H1 (cell line): ENCODE measurements at regions not wholly inside any gene's neighbourhood (a gene's known extent, or its start where the extent isn't known, plus 50 kb on each side); places are given as distances from the start of the nearest gene placed in this dataset.
"Not testable (repeated sequence)": the region's sequence is repeated elsewhere in the genome, so short reads cannot be mapped to it uniquely, and the experiment has no call there.

Experiments
- CTCF ChIA-PET: fragments of 300-600 bp; sonication (Branson Sonifier 250); formaldehyde crosslinking; loops from one replicate; lab custom pipeline; 2021; ENCODE audit not compliant: partially characterized antibody; lab: Charles Lee
- POLR2A ChIA-PET: fragments of 300-600 bp; sonication (Branson Sonifier 250); formaldehyde crosslinking; loops from one replicate; lab custom pipeline; 2021; ENCODE audit warnings: inconsistent platforms; ENCODE audit not compliant: partially characterized antibody; lab: Charles Lee
- DNase-seq, 2 experiments: peaks; one replicate each; pipeline versions ENCODE4 v3.0.0 to v3.0.0-alpha.2; 2010 to 2022; ENCODE audit warnings: low spot score in 2 of 2, low read depth in 1 of 2, mixed read lengths in 1 of 2
- FAIRE-seq: peaks from 2 replicates; lab custom pipeline; 2011; peaks lifted over from hg19 to GRCh38; lab: Jason Lieb, UNC
- H2AFZ ChIP-seq: 2 replicates; pipeline ENCODE4 v1.8.1; 2012; ENCODE audit warnings: low read length, inconsistent platforms
- H2AK5ac ChIP-seq: 2 replicates; pipeline ENCODE4 v1.6.1; 2013; ENCODE audit warnings: low read depth, low read length
- H2BK120ac ChIP-seq: replicated peaks from 2 replicates; pipeline ENCODE3; 2013; ENCODE audit warnings: low read depth, low read length, inconsistent platforms
- H2BK12ac ChIP-seq: 2 replicates; pipeline ENCODE4 v1.6.1; 2013; ENCODE audit warnings: low read depth, low read length
- H2BK15ac ChIP-seq: 2 replicates; pipeline ENCODE4 v1.6.1; 2013; ENCODE audit warnings: low read length
- H2BK20ac ChIP-seq: 2 replicates; pipeline ENCODE4 v1.6.1; 2013; ENCODE audit warnings: low read length
- H2BK5ac ChIP-seq: 2 replicates; pipeline ENCODE4 v1.6.1; 2013; ENCODE audit warnings: low read depth, low read length
- H3K14ac ChIP-seq: 2 replicates; pipeline ENCODE4 v1.6.1; 2013; ENCODE audit warnings: inconsistent platforms; ENCODE audit not compliant: insufficient read length
- H3K18ac ChIP-seq: 2 replicates; pipeline ENCODE4 v1.6.1; 2013; ENCODE audit warnings: low read length; ENCODE audit errors: extremely low read depth
- H3K23ac ChIP-seq: 2 replicates; pipeline ENCODE4 v1.6.1; 2013; ENCODE audit warnings: inconsistent platforms; ENCODE audit not compliant: insufficient read length
- H3K23me2 ChIP-seq: 2 replicates; pipeline ENCODE4 v1.6.1; 2013; ENCODE audit warnings: low read depth, low read length
- H3K27ac ChIP-seq: 2 replicates; pipeline ENCODE4 v1.6.1; 2011; ENCODE audit warnings: low read depth, low read length, inconsistent platforms
- H3K27me3 ChIP-seq, 4 experiments: replicated peaks in 1 of 4; 1 replicate in 1 of 4; 2 replicates in 3 of 4; pipeline versions ENCODE4 v1.6.1 to v1.8.1; 2011 to 2013; ENCODE audit warnings: low read length in 3 of 4, mild to moderate bottlenecking in 3 of 4, inconsistent platforms in 2 of 4, mixed read lengths in 2 of 4, moderate library complexity in 1 of 4; ENCODE audit not compliant: control insufficient read depth in 3 of 4, insufficient read depth in 3 of 4; ENCODE audit errors: extremely low read depth in 1 of 4
- H3K36me3 ChIP-seq, 4 experiments: 2 replicates each; pipeline versions ENCODE4 v1.6.1 to v1.8.1; 2011 to 2013; ENCODE audit warnings: mild to moderate bottlenecking in 4 of 4, low read length in 3 of 4, moderate library complexity in 2 of 4, control low read depth in 1 of 4, inconsistent platforms in 1 of 4; ENCODE audit not compliant: insufficient read depth in 4 of 4, control insufficient read depth in 2 of 4
- H3K4ac ChIP-seq: replicated peaks from 2 replicates; pipeline ENCODE3; 2013; ENCODE audit warnings: low read length, low read depth, mixed read lengths, inconsistent platforms; ENCODE audit not compliant: insufficient read length
- H3K4me1 ChIP-seq, 4 experiments: replicated peaks in 1 of 4; 1 replicate in 1 of 4; 2 replicates in 3 of 4; pipeline versions ENCODE4 v1.6.1 to v1.8.1; 2011 to 2013; ENCODE audit warnings: low read length in 3 of 4, inconsistent platforms in 2 of 4, mixed read lengths in 1 of 4; ENCODE audit not compliant: insufficient read depth in 4 of 4, control insufficient read depth in 3 of 4
- H3K4me2 ChIP-seq, 2 experiments: 2 replicates each; pipeline versions ENCODE4 v1.6.1 to v1.8.1; 2011 to 2013; ENCODE audit warnings: low read depth in 2 of 2, low read length in 2 of 2, control low read depth in 1 of 2, inconsistent platforms in 1 of 2, mild to moderate bottlenecking in 1 of 2; ENCODE audit not compliant: insufficient read depth in 1 of 2
- H3K4me3 ChIP-seq, 4 experiments: fragments of 200-600, 300-600 bp in 1 of 4; sonication (generic), shearing (Covaris generic), sonication (Bioruptor Twin) in 1 of 4; 2 replicates each; pipeline versions ENCODE4 v1.5.1 to v1.8.1; 2011 to 2016; ENCODE audit warnings: low read length in 4 of 4, low read depth in 3 of 4, control low read depth in 2 of 4, inconsistent platforms in 2 of 4, mild to moderate bottlenecking in 2 of 4, mixed read lengths in 1 of 4, moderate library complexity in 1 of 4; ENCODE audit not compliant: insufficient read depth in 2 of 4; ENCODE audit errors: extremely low read depth in 1 of 4
- H3K56ac ChIP-seq: replicated peaks from 2 replicates; pipeline ENCODE3; 2013; ENCODE audit warnings: low read depth, mild to moderate bottlenecking, mixed read lengths, low read length, inconsistent platforms; ENCODE audit not compliant: insufficient read length
- H3K79me1 ChIP-seq: 2 replicates; pipeline ENCODE4 v1.6.1; 2013; ENCODE audit warnings: low read depth, low read length, control low read depth
- H3K79me2 ChIP-seq, 2 experiments: 2 replicates each; pipeline versions ENCODE4 v1.6.1 to v1.8.1; 2012 to 2013; ENCODE audit warnings: low read length in 2 of 2, mild to moderate bottlenecking in 2 of 2, inconsistent platforms in 1 of 2; ENCODE audit not compliant: insufficient read depth in 2 of 2, control insufficient read depth in 1 of 2
- H3K9ac ChIP-seq, 4 experiments: replicated peaks in 1 of 4; 1 replicate in 1 of 4; 2 replicates in 3 of 4; pipeline versions ENCODE4 v1.6.1 to v1.8.1; 2011 to 2013; ENCODE audit warnings: low read depth in 3 of 4, low read length in 3 of 4, control low read depth in 2 of 4, mild to moderate bottlenecking in 2 of 4, moderate library complexity in 2 of 4, inconsistent platforms in 1 of 4; ENCODE audit errors: extremely low read depth in 1 of 4
- H3K9me3 ChIP-seq, 2 experiments: 2 replicates each; pipeline versions ENCODE4 v1.6.1 to v1.8.1; 2012 to 2013; ENCODE audit warnings: mild to moderate bottlenecking in 2 of 2, moderate library complexity in 2 of 2, control low read depth in 1 of 2, inconsistent platforms in 1 of 2, low read depth in 1 of 2, low read length in 1 of 2, mixed read lengths in 1 of 2; ENCODE audit not compliant: insufficient read depth in 2 of 2
- H4K20me1 ChIP-seq, 2 experiments: replicated peaks in 1 of 2; 2 replicates each; pipeline versions ENCODE3 to v1.8.1; 2011 to 2013; ENCODE audit warnings: inconsistent platforms in 2 of 2, low read length in 2 of 2, mild to moderate bottlenecking in 1 of 2; ENCODE audit not compliant: insufficient read depth in 2 of 2, control insufficient read depth in 1 of 2
- H4K5ac ChIP-seq: 2 replicates; pipeline ENCODE4 v1.6.1; 2013; ENCODE audit warnings: low read length, low read depth, mixed read lengths, inconsistent platforms; ENCODE audit not compliant: insufficient read length
- H4K8ac ChIP-seq: 2 replicates; pipeline ENCODE4 v1.8.0; 2013; ENCODE audit warnings: mild to moderate bottlenecking, moderate library complexity, low read length, inconsistent platforms; ENCODE audit not compliant: insufficient read depth; ENCODE audit errors: extremely low read depth
- H4K91ac ChIP-seq: replicated peaks from 2 replicates; pipeline ENCODE3; 2013; ENCODE audit warnings: low read length, mixed read lengths, inconsistent platforms; ENCODE audit not compliant: insufficient read length
- WGBS, 2 experiments: shearing (Covaris generic) in 1 of 2; methylation state at CpG; one replicate each; pipeline versions ENCODE4 v1.1.6 to v1.1.7; 2013 to 2015; ENCODE audit warnings: low lambda C conversion rate in 2 of 2, mixed read lengths in 2 of 2, inconsistent platforms in 1 of 2, low coverage in 1 of 2, missing lambda C conversion rate in 1 of 2; ENCODE audit not compliant: insufficient replicate concordance in 2 of 2, insufficient coverage in 1 of 2, insufficient read length in 1 of 2; ENCODE audit errors: extremely low coverage in 1 of 2, missing lambda C conversion rate in 1 of 2; 5-methylcytosine and 5-hydroxymethylcytosine counted together

DNA sequence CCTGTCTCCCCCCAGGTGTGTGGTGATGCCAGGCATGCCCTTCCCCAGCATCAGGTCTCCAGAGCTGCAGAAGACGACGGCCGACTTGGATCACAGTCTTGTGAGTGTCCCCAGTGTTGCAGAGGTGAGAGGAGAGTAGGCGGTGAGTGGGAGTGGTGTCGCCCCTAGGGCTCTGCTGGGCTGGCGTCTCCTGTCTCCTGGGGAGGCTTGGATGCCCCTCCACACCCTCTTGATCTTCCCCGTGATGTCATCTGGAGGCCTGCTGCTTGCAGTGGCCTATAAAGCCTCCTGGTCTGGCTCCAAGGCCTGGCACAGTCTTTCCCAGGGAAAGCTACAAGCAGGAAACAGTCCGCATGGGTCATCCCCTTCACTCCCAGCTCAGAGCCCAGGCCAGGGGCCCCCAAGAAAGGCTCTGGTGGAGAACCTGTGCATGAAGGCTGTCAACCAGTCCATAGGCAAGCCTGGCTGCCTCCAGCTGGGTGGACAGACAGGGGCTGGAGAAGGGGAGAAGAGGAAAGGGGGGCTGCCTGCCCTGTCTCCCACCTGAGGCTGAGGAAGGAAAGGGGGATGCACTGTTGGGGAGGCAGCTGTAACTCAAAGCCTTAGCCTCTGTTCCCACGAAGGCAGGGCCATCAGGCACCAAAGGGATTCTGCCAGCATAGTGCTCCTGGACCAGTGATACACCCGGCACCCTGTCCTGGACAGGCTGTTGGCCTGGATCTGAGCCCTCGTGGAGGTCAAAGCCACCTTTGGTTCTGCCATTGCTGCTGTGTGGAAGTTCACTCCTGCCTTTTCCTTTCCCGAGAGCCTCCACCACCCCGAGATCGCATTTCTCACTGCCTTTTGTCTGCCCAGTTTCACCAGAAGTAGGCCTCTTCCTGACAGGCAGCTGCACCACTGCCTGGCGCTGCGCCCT is 53.6 kb upstream of the IQSEC3 start:
- H3K4me3 ChIP-seq, H2BK120ac ChIP-seq, H3K27ac ChIP-seq, H3K4me1 ChIP-seq, H3K14ac ChIP-seq, H2AK5ac ChIP-seq, H4K8ac ChIP-seq, H3K79me2 ChIP-seq, FAIRE-seq, H2BK12ac ChIP-seq, H3K18ac ChIP-seq, H3K27me3 ChIP-seq, H3K23ac ChIP-seq, H4K5ac ChIP-seq, H3K36me3 ChIP-seq, H3K23me2 ChIP-seq, CTCF ChIA-PET, H2BK20ac ChIP-seq, H3K56ac ChIP-seq, H3K9ac ChIP-seq, H2BK5ac ChIP-seq, POLR2A ChIA-PET, H4K91ac ChIP-seq, H2AFZ ChIP-seq, H3K79me1 ChIP-seq, H3K4me2 ChIP-seq, H2BK15ac ChIP-seq, H3K4ac ChIP-seq, H4K20me1 ChIP-seq: not testable (repeated sequence)
- peak in 1 of 2 experiments; percentile 45 for DNase-seq
- H3K9me3 ChIP-seq = peaks cover 17 to 22% of the 10 kb centered on the region in 2 experiments
- WGBS, 2 experiments = 88% methylated on average over 14 of the region's 16 CpGs; no CpG with 5 or more reads in 1 of the 2 experiments

GRCh38 chr12:13841-14240 is 52.7 kb upstream of the IQSEC3 start:
- H2BK15ac ChIP-seq, H3K4me1 ChIP-seq, H3K18ac ChIP-seq, H4K20me1 ChIP-seq, H3K23me2 ChIP-seq, H2BK20ac ChIP-seq, H3K27ac ChIP-seq, H3K4me3 ChIP-seq, H3K9ac ChIP-seq, H2BK12ac ChIP-seq, H3K56ac ChIP-seq, H3K79me1 ChIP-seq, H3K79me2 ChIP-seq, CTCF ChIA-PET, H4K91ac ChIP-seq, H3K23ac ChIP-seq, H2BK5ac ChIP-seq, H2AK5ac ChIP-seq, H3K14ac ChIP-seq, H2BK120ac ChIP-seq, POLR2A ChIA-PET, H3K4me2 ChIP-seq, H3K36me3 ChIP-seq, H4K5ac ChIP-seq, H2AFZ ChIP-seq, H3K4ac ChIP-seq, FAIRE-seq, H3K27me3 ChIP-seq, H4K8ac ChIP-seq: not testable (repeated sequence)
- peak in 1 of 2 experiments; percentile 43 for DNase-seq
- peaks cover 17 to 22% of the 10 kb centered on the region in 2 experiments for H3K9me3 ChIP-seq
- WGBS, 2 experiments = 87% methylated on average over 5 of the region's 5 CpGs; no CpG with 5 or more reads in 1 of the 2 experiments
